22Rv1 (cell line): ENCODE measurements at regions not wholly inside any gene's neighbourhood (a gene's known extent, or its start where the extent isn't known, plus 50 kb on each side); places are given as distances from the start of the nearest gene placed in this dataset.

Experiments
- CTCF ChIP-seq: fragments of 450-650 bp; IDR thresholded peaks from 2 replicates; pipeline ENCODE4 v1.5.1; 2017; ENCODE audit warnings: mild to moderate bottlenecking
- ZFX ChIP-seq: fragments of 450-650 bp; IDR thresholded peaks from 2 replicates; pipeline ENCODE4 v1.6.1; 2017; ENCODE audit warnings: antibody characterized with exemption, borderline replicate concordance

GRCh38 chr7:136045992-136046391, 68.8 kb upstream of the MTPN start:
- no peak for TF ChIP-seq CTCF
- TF ChIP-seq ZFX = no peak
